NAMALWA (cell line): ENCODE measurements at regions not wholly inside any gene's neighbourhood (a gene's known extent, or its start where the extent isn't known, plus 50 kb on each side); places are given as distances from the start of the nearest gene placed in this dataset.

Source experiments
- DNase-seq: peaks from one replicate; pipeline ENCODE4 v3.0.0-alpha.2; 2015; ENCODE audit warnings: low spot score

GRCh38 chr11:15621565-15621964, 506.8 kb downstream of the INSC start:
- DNase-seq: no peak

GRCh38 chr11:15622231-15622890, 507.6 kb downstream of the INSC start:
- no peak for DNase-seq

- DNase-seq: no peak
These were observed 510.0 kb downstream of the INSC start for GRCh38 chr11:15624701-15625100.

GRCh38 chr11:15625691-15626090, 511.0 kb downstream of the INSC start:
- DNase-seq: no peak

DNA sequence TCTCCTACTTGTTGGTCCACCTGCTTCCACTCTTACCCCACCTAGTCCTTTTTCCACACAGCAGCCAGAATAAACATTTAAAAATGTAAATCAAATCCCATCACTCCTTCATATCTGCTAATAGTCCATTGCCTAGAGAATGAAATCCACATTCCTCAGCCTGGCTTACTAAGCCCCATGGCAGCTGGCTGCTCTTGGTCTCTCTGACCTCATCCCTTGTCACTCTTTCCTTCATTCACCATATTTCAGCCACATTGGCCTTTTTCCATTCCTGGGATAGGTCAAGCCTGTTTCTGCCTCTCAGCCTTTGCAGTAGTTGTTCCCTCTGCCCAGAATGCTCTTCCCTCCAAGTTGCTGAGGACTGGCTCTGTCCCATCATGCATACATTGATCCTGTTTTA, 512.8 kb downstream of the INSC start:
- DNase-seq: no peak

DNA sequence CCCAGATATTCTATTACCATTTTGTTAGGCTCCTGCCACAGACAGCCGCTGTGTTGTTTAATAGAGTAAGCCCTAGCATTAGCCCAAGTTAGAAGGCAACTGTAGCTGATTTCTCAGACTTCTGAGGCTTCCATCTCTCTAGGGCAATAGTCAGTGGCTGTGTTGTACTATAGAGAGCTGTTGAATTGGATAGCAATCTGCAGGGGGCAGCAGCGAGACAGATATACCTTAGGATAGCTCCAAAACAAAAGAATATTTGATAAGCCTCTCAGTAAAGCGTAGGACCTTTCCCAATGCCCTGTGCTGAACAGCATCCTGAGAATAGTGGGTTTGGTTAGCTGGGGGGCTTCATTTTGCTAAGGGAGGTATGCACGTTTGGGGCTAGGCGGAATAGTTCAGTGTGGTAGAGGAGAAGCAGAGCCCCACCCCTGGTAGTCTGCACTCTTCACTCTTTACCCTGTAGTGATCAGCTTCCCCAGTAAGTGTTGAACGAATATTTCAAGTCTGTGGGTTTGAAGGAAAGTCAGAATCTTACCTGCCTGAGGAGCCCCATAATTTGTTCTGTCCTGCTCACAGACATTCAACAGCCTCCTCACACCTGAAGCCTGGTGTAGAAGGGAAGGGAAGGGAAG, 515.1 kb downstream of the INSC start:
- peak; percentile 42 for DNase-seq

DNA sequence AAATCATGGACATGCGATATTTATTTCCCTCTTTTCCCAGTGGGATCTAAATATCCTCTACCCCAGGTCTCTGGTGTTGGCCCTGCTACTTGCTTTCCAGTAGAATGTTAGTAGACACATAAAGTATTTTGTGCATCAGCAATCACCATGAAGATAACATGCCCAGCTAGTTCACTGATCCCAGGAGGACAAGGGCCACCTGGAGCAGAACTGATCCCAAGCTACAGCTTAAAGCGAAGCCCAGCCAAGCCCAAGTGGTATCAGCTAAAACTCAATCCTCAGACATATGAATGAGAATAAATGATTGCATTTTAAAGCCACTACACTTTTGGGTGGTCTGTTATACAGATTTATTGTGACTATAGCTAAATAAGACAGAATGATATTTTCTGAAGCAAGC, 516.2 kb downstream of the INSC start:
- no peak for DNase-seq

- DNase-seq: no peak
These were observed 520.8 kb downstream of the INSC start for GRCh38 chr11:15635521-15635920.

GRCh38 chr11:15636521-15637089, 521.9 kb downstream of the INSC start:
- no peak for DNase-seq

GRCh38 chr11:15638386-15638787, 523.7 kb downstream of the INSC start:
- DNase-seq: no peak

DNA sequence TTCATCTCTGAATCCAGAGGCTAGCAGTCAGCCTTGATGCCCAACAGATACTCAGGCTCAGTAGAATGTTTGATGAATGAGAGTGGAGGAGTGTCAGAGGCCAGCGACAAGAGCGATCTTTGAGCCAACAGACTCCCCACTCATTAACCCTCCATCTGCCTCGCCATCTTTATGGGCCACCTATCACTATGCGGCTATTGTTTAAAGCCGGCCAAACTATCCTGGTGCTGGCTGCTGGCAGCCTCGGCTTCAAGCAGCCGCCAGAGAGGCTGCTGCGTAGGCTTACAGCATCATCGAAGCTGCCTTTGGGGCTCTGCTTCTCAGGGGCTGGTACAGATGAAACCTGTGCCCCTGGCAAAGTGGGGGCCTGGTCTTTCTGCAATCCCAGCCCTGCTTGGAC, 525.6 kb downstream of the INSC start:
- DNase-seq: no peak

DNA sequence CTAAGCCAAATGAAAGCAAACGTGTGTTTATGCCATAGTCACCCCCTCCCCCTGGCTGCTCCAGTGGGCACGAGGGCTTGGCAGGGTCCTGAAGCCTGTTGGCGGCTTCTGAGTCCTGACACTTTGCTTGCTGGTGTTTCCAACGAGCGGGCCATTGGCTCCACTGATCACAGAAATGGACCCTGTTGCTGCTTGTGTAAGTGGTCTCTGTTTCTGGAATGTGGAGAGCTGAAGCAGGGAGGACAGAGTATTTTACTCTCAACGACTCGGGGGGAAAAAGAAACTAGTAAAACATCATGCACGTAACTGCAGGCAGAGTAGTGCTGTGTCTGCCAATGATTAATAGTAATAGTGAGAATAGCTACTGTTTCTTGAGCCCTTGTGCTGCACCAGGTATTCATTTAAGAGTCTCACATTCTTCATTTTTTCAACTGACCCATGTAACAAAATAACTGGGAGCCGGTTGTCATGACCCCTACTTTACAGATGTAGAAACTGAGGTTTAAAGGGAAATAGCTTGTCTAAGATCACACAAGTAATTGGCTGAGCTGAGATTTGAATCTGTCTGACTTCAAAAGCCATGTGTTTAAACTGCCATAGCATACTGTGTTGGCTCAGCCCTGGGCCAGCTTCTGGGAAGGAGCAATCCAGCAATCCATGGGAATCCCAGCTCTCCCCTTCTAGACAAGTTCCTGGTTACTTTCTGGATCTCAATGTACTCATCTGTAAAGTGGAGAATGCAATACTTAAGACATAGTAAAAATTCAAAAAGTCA, 526.7 kb downstream of the INSC start:
- DNase-seq: no peak

GRCh38 chr11:15645201-15645600, 530.5 kb downstream of the INSC start:
- DNase-seq: no peak

- DNase-seq: no peak
These were observed 534.8 kb downstream of the INSC start for GRCh38 chr11:15649371-15650104.

DNA sequence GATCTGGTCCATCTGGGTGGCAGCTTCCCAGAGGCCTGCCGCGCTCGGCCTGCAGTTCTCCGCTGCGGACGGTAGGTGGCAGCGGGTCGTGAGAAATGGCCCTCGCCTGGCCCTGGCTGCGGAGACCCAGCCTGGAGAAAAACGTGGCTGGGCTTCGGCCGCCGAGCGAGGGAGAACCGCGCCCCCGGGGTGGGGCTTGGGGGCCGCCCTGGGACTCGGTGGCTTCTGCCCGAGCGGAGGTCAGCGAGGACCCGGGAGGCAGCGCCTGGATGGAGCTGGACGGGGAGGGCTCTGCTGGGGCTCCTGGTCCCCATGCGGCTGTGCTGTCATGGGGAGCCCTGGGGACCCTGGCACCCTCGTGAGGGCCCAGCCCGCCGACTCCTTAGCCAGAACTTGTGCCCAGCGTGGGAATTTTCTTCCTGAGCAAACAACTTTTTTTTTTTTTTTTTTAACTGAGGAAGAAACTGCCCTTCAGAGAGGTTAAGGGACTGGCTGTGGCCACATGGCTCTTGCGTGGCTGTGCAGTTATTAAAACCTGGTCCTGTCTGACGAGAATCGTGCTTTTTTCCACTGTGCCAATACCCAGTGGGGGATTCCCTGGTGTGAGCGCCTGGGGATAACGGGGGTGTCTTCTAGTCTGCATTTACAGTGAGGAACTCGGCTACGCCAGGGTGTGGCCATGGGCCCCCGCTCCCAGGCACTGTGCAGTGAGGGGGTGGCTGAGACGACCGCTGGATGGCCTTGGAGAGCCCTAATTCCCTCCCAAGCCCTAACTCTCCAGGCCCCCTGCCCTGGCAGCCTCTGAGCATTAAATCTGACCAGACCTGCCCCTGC, 535.6 kb downstream of the INSC start:
- peak; percentile 83 for DNase-seq

DNA sequence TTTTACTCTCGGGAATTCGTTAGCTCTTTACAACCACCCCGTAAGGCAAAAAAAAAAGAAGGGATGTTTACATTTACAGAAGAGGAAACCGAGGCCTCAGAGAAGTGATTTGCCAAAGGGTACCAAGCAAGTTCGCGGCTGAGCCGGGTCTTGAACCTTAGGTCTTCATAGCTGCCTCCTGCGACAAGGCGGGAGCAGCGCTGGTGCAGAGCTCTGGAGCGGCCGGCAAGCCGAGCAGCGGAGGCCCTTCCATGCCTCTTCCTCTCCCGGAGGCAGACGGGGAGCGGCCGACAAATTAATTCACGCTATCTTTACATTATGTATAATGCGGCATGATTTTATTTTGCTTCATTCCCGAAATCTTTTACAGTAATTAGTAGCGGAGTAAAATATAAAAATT, 536.3 kb downstream of the INSC start:
- no peak for DNase-seq

- DNase-seq: no peak
These were observed 537.1 kb downstream of the INSC start for GRCh38 chr11:15651816-15652215.

- DNase-seq: no peak
These were observed 538.5 kb downstream of the INSC start for GRCh38 chr11:15653191-15653710.

- DNase-seq: no peak
These were observed 539.7 kb downstream of the INSC start for GRCh38 chr11:15654451-15654850.

GRCh38 chr11:15655552-15655951, 540.8 kb downstream of the INSC start:
- no peak for DNase-seq

DNA sequence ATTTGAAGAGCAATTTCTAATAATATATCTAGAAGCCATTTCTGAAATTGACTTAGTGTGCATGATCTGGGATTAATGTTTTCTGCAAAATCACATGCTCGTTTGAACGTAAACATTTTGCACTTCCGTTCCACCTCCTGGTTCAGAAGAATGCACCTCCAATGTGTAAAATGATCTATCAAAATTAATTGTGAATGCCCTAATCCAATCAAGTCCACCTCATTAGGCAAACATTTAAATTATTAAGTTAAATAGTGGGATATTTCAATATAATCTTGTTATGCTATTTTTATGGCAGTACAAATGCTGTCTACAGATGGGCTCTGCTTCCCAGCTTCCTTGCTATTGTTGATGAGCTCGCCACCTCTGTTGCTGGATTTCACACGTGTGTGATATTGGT, 542.5 kb downstream of the INSC start:
- no peak for DNase-seq
